OCI-LY7 (cell line): ENCODE measurements at regions not wholly inside any gene's neighbourhood (a gene's known extent, or its start where the extent isn't known, plus 50 kb on each side); places are given as distances from the start of the nearest gene placed in this dataset.

Experiments used
- EZH2phosphoT487 ChIP-seq: fragments of 200-600 bp; sonication (generic); IDR thresholded peaks from 2 replicates; pipeline ENCODE4 v1.6.1; 2018; ENCODE audit warnings: low read depth, borderline replicate concordance, mild to moderate bottlenecking, mixed run types, antibody characterized with exemption, low read length, moderate library complexity, mixed read lengths
- TF ChIP-seq, protein P1 (sequence below): fragments of 200-600 bp; sonication (generic); conservative IDR thresholded peaks from 2 replicates; pipeline ENCODE4 v1.5.1; 2014; ENCODE audit warnings: mild to moderate bottlenecking, antibody characterized with exemption, low read length, moderate library complexity, mixed read lengths

DNA sequence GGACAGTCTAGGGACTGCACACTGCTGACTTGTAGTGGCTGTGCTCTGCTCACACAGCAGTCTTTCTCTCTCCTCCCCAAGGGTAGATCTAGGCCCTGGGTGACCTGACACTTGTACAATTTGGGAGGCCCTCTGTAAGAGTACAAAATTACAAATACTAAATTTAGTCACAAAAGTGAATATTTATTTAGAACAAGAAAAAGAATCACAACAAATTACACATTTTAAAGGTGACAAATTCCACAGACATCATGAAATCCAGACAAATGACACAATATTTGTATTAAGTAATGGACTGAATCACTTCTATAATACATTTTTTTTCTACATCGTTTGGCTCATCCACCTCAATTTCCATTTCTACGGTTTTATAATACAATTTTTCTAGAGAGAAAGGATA lies 496.4 kb downstream of the TXNL1 start:
- TF ChIP-seq, protein P1, sequence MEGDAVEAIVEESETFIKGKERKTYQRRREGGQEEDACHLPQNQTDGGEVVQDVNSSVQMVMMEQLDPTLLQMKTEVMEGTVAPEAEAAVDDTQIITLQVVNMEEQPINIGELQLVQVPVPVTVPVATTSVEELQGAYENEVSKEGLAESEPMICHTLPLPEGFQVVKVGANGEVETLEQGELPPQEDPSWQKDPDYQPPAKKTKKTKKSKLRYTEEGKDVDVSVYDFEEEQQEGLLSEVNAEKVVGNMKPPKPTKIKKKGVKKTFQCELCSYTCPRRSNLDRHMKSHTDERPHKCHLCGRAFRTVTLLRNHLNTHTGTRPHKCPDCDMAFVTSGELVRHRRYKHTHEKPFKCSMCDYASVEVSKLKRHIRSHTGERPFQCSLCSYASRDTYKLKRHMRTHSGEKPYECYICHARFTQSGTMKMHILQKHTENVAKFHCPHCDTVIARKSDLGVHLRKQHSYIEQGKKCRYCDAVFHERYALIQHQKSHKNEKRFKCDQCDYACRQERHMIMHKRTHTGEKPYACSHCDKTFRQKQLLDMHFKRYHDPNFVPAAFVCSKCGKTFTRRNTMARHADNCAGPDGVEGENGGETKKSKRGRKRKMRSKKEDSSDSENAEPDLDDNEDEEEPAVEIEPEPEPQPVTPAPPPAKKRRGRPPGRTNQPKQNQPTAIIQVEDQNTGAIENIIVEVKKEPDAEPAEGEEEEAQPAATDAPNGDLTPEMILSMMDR = no peak
- TF ChIP-seq EZH2phosphoT487 = no peak
